ENCODE measurements at regions not wholly inside any gene's neighbourhood (a gene's known extent, or its start where the extent isn't known, plus 50 kb on each side); places are given as distances from the start of the nearest gene placed in this dataset.
"Not testable (repeated sequence)": the region's sequence is repeated elsewhere in the genome, so short reads cannot be mapped to it uniquely, and the experiment has no call there.

- TF ChIP-seq, protein P1, sequence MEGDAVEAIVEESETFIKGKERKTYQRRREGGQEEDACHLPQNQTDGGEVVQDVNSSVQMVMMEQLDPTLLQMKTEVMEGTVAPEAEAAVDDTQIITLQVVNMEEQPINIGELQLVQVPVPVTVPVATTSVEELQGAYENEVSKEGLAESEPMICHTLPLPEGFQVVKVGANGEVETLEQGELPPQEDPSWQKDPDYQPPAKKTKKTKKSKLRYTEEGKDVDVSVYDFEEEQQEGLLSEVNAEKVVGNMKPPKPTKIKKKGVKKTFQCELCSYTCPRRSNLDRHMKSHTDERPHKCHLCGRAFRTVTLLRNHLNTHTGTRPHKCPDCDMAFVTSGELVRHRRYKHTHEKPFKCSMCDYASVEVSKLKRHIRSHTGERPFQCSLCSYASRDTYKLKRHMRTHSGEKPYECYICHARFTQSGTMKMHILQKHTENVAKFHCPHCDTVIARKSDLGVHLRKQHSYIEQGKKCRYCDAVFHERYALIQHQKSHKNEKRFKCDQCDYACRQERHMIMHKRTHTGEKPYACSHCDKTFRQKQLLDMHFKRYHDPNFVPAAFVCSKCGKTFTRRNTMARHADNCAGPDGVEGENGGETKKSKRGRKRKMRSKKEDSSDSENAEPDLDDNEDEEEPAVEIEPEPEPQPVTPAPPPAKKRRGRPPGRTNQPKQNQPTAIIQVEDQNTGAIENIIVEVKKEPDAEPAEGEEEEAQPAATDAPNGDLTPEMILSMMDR (IDR thresholded peaks at IDR 0.05): not testable (repeated sequence)
- not testable (repeated sequence) for TF ChIP-seq POLR2A (IDR thresholded peaks at IDR 0.05)
Measured at GRCh38 chr12:48409938-48410337, 59.2 kb upstream of the ZNF641 start.

All from vagina (tissue), 2 donors.